ENCODE measurements at regions not wholly inside any gene's neighbourhood (a gene's known extent, or its start where the extent isn't known, plus 50 kb on each side); places are given as distances from the start of the nearest gene placed in this dataset.

- Histone ChIP-seq H3K27me3 (no peaks in the 10 kb centered on the region), H3K4me3 (ENCODE audit: low read depth in 1 of 2, low read length in 1 of 2) (no peak overlapping the region), H3K9me3 (no peaks in the 10 kb centered on the region), H3K36me3 (no peaks in the 10 kb centered on the region), H3K4me1 (ENCODE audit: control insufficient read depth in 1 of 2, insufficient read depth in 1 of 2, low read depth in 1 of 2, low read length in 1 of 2) (no peaks in the 10 kb centered on the region), H3K27ac (no peak overlapping the region)
- no peak for TF ChIP-seq CTCF (IDR thresholded peaks at IDR 0.05)
These were observed 789.4 kb upstream of the TBX3 start for GRCh38 chr12:115473257-115473956.

GRCh38 chr12:115472852-115473251 is 788.9 kb upstream of the TBX3 start:
- Histone ChIP-seq H3K4me3 (ENCODE audit: low read depth in 1 of 2, low read length in 1 of 2) (no peak overlapping the region), H3K27me3 (no peaks in the 10 kb centered on the region), H3K27ac (no peak overlapping the region), H3K9me3 (no peaks in the 10 kb centered on the region), H3K36me3 (no peaks in the 10 kb centered on the region), H3K4me1 (ENCODE audit: control insufficient read depth in 1 of 2, insufficient read depth in 1 of 2, low read depth in 1 of 2, low read length in 1 of 2) (no peaks in the 10 kb centered on the region)
- TF ChIP-seq CTCF (IDR thresholded peaks at IDR 0.05), result no peak

- Histone ChIP-seq H3K4me1 (ENCODE audit: control insufficient read depth in 1 of 2, insufficient read depth in 1 of 2, low read depth in 1 of 2, low read length in 1 of 2) (no peaks in the 10 kb centered on the region), H3K27ac (no peak overlapping the region)
- no peak for TF ChIP-seq CTCF (IDR thresholded peaks at IDR 0.05)
These were observed 787.0 kb upstream of the TBX3 start for GRCh38 chr12:115470977-115471376.

GRCh38 chr12:115470526-115470925 is 786.6 kb upstream of the TBX3 start:
- Histone ChIP-seq H3K4me3 (ENCODE audit: low read depth in 1 of 2, low read length in 1 of 2) (no peak overlapping the region), H3K27me3 (no peaks in the 10 kb centered on the region), H3K9me3 (no peaks in the 10 kb centered on the region), H3K4me1 (ENCODE audit: control insufficient read depth in 1 of 2, insufficient read depth in 1 of 2, low read depth in 1 of 2, low read length in 1 of 2) (no peaks in the 10 kb centered on the region), H3K36me3 (no peaks in the 10 kb centered on the region), H3K27ac (no peak overlapping the region)
- TF ChIP-seq CTCF (IDR thresholded peaks at IDR 0.05), result no peak

More at GRCh38 chr12:115470977-115471376, 787.0 kb upstream of the TBX3 start:
- Histone ChIP-seq H3K9me3 (no peaks in the 10 kb centered on the region), H3K4me3 (ENCODE audit: low read depth in 1 of 2, low read length in 1 of 2) (no peak overlapping the region), H3K36me3 (no peaks in the 10 kb centered on the region), H3K27me3 (no peaks in the 10 kb centered on the region)

- Histone ChIP-seq H3K9me3 (no peaks in the 10 kb centered on the region), H3K4me1 (ENCODE audit: control insufficient read depth in 1 of 2, insufficient read depth in 1 of 2, low read depth in 1 of 2, low read length in 1 of 2) (no peaks in the 10 kb centered on the region), H3K4me3 (ENCODE audit: low read depth in 1 of 2, low read length in 1 of 2) (no peak overlapping the region), H3K36me3 (no peaks in the 10 kb centered on the region), H3K27me3 (no peaks in the 10 kb centered on the region), H3K27ac (no peak overlapping the region)
- no peak for TF ChIP-seq CTCF (IDR thresholded peaks at IDR 0.05)
These were observed 784.1 kb upstream of the TBX3 start for GRCh38 chr12:115468087-115468510.
